Lower leg skin (tissue), 3 donors: ENCODE measurements at regions not wholly inside any gene's neighbourhood (a gene's known extent, or its start where the extent isn't known, plus 50 kb on each side); places are given as distances from the start of the nearest gene placed in this dataset.

ENCODE experiments used
- POLR2A ChIP-seq, 2 donors: fragments of 450-650 bp; IDR thresholded peaks; one replicate each; pipeline ENCODE4 v1.6.1; 2016 to 2017; ENCODE audit warnings: antibody characterized with exemption in 2 of 2, mild to moderate bottlenecking in 1 of 2, moderate library complexity in 1 of 2
- TF ChIP-seq, protein P1 (sequence below), 3 donors: fragments of 450-650 bp; IDR thresholded peaks; one replicate each; pipeline ENCODE4 v1.5.1; 2016; ENCODE audit warnings: antibody characterized with exemption in 3 of 3, mild to moderate bottlenecking in 3 of 3, moderate library complexity in 2 of 3

DNA sequence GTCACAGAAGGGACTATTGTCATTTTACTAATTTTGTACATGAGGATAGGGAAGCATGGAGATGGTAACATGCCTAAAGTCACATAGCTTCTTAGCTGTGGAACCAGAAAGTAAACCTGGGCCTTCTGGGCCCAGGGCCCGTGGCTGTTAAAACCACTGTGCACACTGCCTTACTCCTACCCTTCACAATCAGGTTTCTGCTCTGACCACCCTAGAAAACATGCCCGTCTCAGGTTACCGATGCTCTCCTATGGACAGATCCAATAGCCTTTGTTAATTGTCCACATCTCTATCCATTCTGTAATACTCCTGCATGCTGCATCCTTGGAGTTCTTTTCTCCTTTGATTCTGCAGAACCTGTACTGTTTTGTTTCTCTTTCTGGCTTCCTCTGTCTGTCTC lies 79.0 kb upstream of the TACR1 start:
- TF ChIP-seq, protein P1, sequence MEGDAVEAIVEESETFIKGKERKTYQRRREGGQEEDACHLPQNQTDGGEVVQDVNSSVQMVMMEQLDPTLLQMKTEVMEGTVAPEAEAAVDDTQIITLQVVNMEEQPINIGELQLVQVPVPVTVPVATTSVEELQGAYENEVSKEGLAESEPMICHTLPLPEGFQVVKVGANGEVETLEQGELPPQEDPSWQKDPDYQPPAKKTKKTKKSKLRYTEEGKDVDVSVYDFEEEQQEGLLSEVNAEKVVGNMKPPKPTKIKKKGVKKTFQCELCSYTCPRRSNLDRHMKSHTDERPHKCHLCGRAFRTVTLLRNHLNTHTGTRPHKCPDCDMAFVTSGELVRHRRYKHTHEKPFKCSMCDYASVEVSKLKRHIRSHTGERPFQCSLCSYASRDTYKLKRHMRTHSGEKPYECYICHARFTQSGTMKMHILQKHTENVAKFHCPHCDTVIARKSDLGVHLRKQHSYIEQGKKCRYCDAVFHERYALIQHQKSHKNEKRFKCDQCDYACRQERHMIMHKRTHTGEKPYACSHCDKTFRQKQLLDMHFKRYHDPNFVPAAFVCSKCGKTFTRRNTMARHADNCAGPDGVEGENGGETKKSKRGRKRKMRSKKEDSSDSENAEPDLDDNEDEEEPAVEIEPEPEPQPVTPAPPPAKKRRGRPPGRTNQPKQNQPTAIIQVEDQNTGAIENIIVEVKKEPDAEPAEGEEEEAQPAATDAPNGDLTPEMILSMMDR (IDR thresholded peaks at IDR 0.05), result no peak
- no peak for TF ChIP-seq POLR2A (IDR thresholded peaks at IDR 0.05)
